Nephron (organoid): ENCODE measurements at regions not wholly inside any gene's neighbourhood (a gene's known extent, or its start where the extent isn't known, plus 50 kb on each side); places are given as distances from the start of the nearest gene placed in this dataset.
A peak's percentile ranks its signal among the peaks of the same experiment; 100 is the strongest.

ENCODE experiments used
- H3K27ac Mint-ChIP-seq, 3 experiments: 2 replicates each; pipeline ENCODE4 v1.8.0; 2020; ENCODE audit warnings: mixed read lengths in 3 of 3, mild to moderate bottlenecking in 2 of 3, moderate library complexity in 1 of 3
- H3K27me3 Mint-ChIP-seq: 2 replicates; pipeline ENCODE4 v1.8.0; 2021; ENCODE audit warnings: low read depth, mild to moderate bottlenecking, moderate library complexity, mixed read lengths
- H3K36me3 Mint-ChIP-seq: 2 replicates; pipeline ENCODE4 v1.8.0; 2020; ENCODE audit warnings: low read depth, mixed read lengths
- H3K4me1 Mint-ChIP-seq: 2 replicates; pipeline ENCODE4 v1.8.0; 2020; ENCODE audit warnings: mixed read lengths
- H3K4me3 Mint-ChIP-seq, 3 experiments: 2 replicates each; pipeline ENCODE4 v1.8.0; 2020; ENCODE audit warnings: mild to moderate bottlenecking in 3 of 3, mixed read lengths in 3 of 3, moderate library complexity in 2 of 3
- H3K9me3 Mint-ChIP-seq: 2 replicates; pipeline ENCODE4 v1.8.0; 2020; ENCODE audit warnings: mixed read lengths
- CTCF ChIP-seq, 3 experiments: fragments of 200-600 bp; sonication (generic); IDR thresholded peaks; one replicate each; pipeline ENCODE4 v1.5.0; 2021; ENCODE audit warnings: antibody characterized with exemption in 3 of 3; ENCODE audit not compliant: unreplicated experiment in 3 of 3

- Mint-ChIP-seq H3K36me3 (no peaks in the 10 kb centered on the region), H3K9me3 (peaks cover 4% of the 10 kb centered on the region), H3K4me1 (peaks cover 35% of the 10 kb centered on the region), H3K27me3 (peaks cover 41% of the 10 kb centered on the region), H3K4me3 (no peak overlapping the region), H3K27ac (peak overlapping the region; percentile 46 to 66 (median 60))
- no peak for TF ChIP-seq CTCF (IDR thresholded peaks at IDR 0.05; ENCODE audit: unreplicated experiment in 3 of 3)
These were observed 470.2 kb upstream of the PROK2 start for GRCh38 chr3:72255191-72255590.

- Mint-ChIP-seq H3K4me3 (no peak overlapping the region), H3K27ac (no peak overlapping the region), H3K4me1 (peaks cover 35% of the 10 kb centered on the region), H3K27me3 (peaks cover 34% of the 10 kb centered on the region), H3K9me3 (peaks cover 4% of the 10 kb centered on the region), H3K36me3 (no peaks in the 10 kb centered on the region)
- TF ChIP-seq CTCF (IDR thresholded peaks at IDR 0.05; ENCODE audit: unreplicated experiment in 3 of 3): no peak
These were observed 469.5 kb upstream of the PROK2 start for GRCh38 chr3:72254483-72254882.

GRCh38 chr3:72250725-72251124 lies 465.8 kb upstream of the PROK2 start:
- TF ChIP-seq CTCF (IDR thresholded peaks at IDR 0.05; ENCODE audit: unreplicated experiment in 3 of 3): no peak
- peaks cover 4% of the 10 kb centered on the region for H3K9me3 Mint-ChIP-seq
- peaks cover 38% of the 10 kb centered on the region for H3K27me3 Mint-ChIP-seq
- no peak overlapping the region for H3K4me3 Mint-ChIP-seq
- no peaks in the 10 kb centered on the region for H3K36me3 Mint-ChIP-seq
- no peak overlapping the region for H3K27ac Mint-ChIP-seq
- peaks cover 36% of the 10 kb centered on the region for H3K4me1 Mint-ChIP-seq

- H3K4me1 Mint-ChIP-seq: peaks cover 36% of the 10 kb centered on the region
- H3K9me3 Mint-ChIP-seq: peaks cover 4% of the 10 kb centered on the region
- no peak overlapping the region for H3K27ac Mint-ChIP-seq
- no peaks in the 10 kb centered on the region for H3K36me3 Mint-ChIP-seq
- TF ChIP-seq CTCF (IDR thresholded peaks at IDR 0.05; ENCODE audit: unreplicated experiment in 3 of 3): no peak
- H3K4me3 Mint-ChIP-seq: no peak overlapping the region
- peaks cover 45% of the 10 kb centered on the region for H3K27me3 Mint-ChIP-seq
These were observed 463.9 kb upstream of the PROK2 start for GRCh38 chr3:72248869-72249268.

GRCh38 chr3:72248389-72248761 lies 463.4 kb upstream of the PROK2 start:
- peaks cover 4% of the 10 kb centered on the region for H3K9me3 Mint-ChIP-seq
- no peak overlapping the region for H3K4me3 Mint-ChIP-seq
- peaks cover 36% of the 10 kb centered on the region for H3K4me1 Mint-ChIP-seq
- H3K27me3 Mint-ChIP-seq: peaks cover 44% of the 10 kb centered on the region
- H3K36me3 Mint-ChIP-seq: no peaks in the 10 kb centered on the region
- no peak for TF ChIP-seq CTCF (IDR thresholded peaks at IDR 0.05; ENCODE audit: unreplicated experiment in 3 of 3)
- H3K27ac Mint-ChIP-seq: no peak overlapping the region

GRCh38 chr3:72247645-72248388 lies 462.9 kb upstream of the PROK2 start:
- Mint-ChIP-seq H3K36me3 (no peaks in the 10 kb centered on the region), H3K4me3 (no peak overlapping the region), H3K27ac (peak overlapping the region in 1 of 3 experiments; percentile 24), H3K4me1 (peaks cover 40% of the 10 kb centered on the region), H3K27me3 (peaks cover 40% of the 10 kb centered on the region), H3K9me3 (peaks cover 4% of the 10 kb centered on the region)
- no peak for TF ChIP-seq CTCF (IDR thresholded peaks at IDR 0.05; ENCODE audit: unreplicated experiment in 3 of 3)
